Suprapubic skin (tissue), 4 donors: ENCODE measurements at regions not wholly inside any gene's neighbourhood (a gene's known extent, or its start where the extent isn't known, plus 50 kb on each side); places are given as distances from the start of the nearest gene placed in this dataset.

Source experiments
- DNase-seq, 2 donors: peaks; one replicate each; pipeline ENCODE4 v3.0.0-alpha.2; 2019; ENCODE audit warnings: low spot score in 2 of 2
- H3K27ac ChIP-seq: fragments of 200-600 bp; sonication (generic); one replicate; pipeline ENCODE4 v1.5.1; 2019
- H3K27me3 ChIP-seq: fragments of 200-600 bp; sonication (generic); one replicate; pipeline ENCODE4 v1.5.1; 2019
- H3K36me3 ChIP-seq: fragments of 200-600 bp; sonication (generic); one replicate; pipeline ENCODE4 v1.5.1; 2019
- H3K4me1 ChIP-seq: fragments of 200-600 bp; sonication (generic); one replicate; pipeline ENCODE4 v1.5.1; 2019
- H3K4me3 ChIP-seq: fragments of 200-600 bp; sonication (generic); one replicate; pipeline ENCODE4 v1.5.1; 2019; ENCODE audit warnings: mild to moderate bottlenecking
- H3K9me3 ChIP-seq: fragments of 200-600 bp; sonication (generic); one replicate; pipeline ENCODE4 v1.5.1; 2019
- EP300 ChIP-seq: sonication (generic); formaldehyde crosslinking; IDR thresholded peaks from one replicate; pipeline ENCODE4 v1.6.1; 2017; ENCODE audit warnings: antibody characterized with exemption
- POLR2A ChIP-seq, 2 donors: fragments of 450-650 bp; IDR thresholded peaks; one replicate each; pipeline ENCODE4 v1.6.1; 2017; ENCODE audit warnings: antibody characterized with exemption in 2 of 2, mild to moderate bottlenecking in 2 of 2, moderate library complexity in 2 of 2
- POLR2AphosphoS5 ChIP-seq, 3 donors: sonication (generic); formaldehyde crosslinking; IDR thresholded peaks; one replicate each; pipeline ENCODE4 v1.6.1; 2017; ENCODE audit warnings: antibody characterized with exemption in 3 of 3
- WGBS: methylation state at CpG from one replicate; pipeline ENCODE4 v1.1.5; 2018; 5-methylcytosine and 5-hydroxymethylcytosine counted together
- TF ChIP-seq, protein P1 (sequence below), 2 donors: fragments of 200-600 bp in 1 of 2; fragments of 450-650 bp in 1 of 2; sonication (generic) in 1 of 2; IDR thresholded peaks; one replicate each; pipeline ENCODE4 v1.5.1; 2016 to 2019; ENCODE audit warnings: antibody characterized with exemption in 2 of 2, mild to moderate bottlenecking in 1 of 2, moderate library complexity in 1 of 2

- no peak overlapping the region for H3K27ac ChIP-seq
- TF ChIP-seq POLR2AphosphoS5 (IDR thresholded peaks at IDR 0.05) (no peak), POLR2A (IDR thresholded peaks at IDR 0.05) (no peak), EP300 (no peak)
- TF ChIP-seq, protein P1, sequence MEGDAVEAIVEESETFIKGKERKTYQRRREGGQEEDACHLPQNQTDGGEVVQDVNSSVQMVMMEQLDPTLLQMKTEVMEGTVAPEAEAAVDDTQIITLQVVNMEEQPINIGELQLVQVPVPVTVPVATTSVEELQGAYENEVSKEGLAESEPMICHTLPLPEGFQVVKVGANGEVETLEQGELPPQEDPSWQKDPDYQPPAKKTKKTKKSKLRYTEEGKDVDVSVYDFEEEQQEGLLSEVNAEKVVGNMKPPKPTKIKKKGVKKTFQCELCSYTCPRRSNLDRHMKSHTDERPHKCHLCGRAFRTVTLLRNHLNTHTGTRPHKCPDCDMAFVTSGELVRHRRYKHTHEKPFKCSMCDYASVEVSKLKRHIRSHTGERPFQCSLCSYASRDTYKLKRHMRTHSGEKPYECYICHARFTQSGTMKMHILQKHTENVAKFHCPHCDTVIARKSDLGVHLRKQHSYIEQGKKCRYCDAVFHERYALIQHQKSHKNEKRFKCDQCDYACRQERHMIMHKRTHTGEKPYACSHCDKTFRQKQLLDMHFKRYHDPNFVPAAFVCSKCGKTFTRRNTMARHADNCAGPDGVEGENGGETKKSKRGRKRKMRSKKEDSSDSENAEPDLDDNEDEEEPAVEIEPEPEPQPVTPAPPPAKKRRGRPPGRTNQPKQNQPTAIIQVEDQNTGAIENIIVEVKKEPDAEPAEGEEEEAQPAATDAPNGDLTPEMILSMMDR (IDR thresholded peaks at IDR 0.05) = no peak
- no peak for DNase-seq
- no peaks in the 10 kb centered on the region for H3K36me3 ChIP-seq
- no peaks in the 10 kb centered on the region for H3K27me3 ChIP-seq
- H3K4me1 ChIP-seq = no peaks in the 10 kb centered on the region
- no peak overlapping the region for H3K4me3 ChIP-seq
- 40% methylated on average over 2 of the region's 2 CpGs for WGBS
- H3K9me3 ChIP-seq = no peaks in the 10 kb centered on the region
Measured at GRCh38 chr12:62116986-62117385, 143.2 kb upstream of the USP15 start.

DNA sequence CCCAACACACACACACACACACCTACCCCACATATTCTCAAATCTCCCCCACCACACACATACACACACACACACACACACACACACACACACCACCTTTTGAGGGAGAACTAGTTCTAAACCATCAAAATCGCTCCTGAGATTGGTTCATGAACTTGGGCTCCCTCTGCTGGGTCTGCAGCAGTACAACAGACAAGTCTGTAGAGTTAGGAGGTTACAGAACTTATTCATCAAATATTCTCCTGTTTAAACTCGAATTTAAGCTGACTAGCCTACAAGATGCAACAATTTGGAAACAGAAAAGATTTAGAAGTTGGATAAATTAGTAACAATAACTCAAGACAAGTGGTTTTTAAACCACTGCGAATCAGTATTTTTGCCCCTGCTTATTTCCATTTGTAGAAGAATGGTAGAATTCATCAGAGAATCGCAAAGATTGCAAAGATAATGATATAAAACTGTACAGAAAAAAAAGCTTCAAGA, 136.4 kb upstream of the USP15 start:
- TF ChIP-seq POLR2AphosphoS5 (IDR thresholded peaks at IDR 0.05) = no peak
- TF ChIP-seq, protein P1 (IDR thresholded peaks at IDR 0.05) = peak; percentile 15 to 65
- Histone ChIP-seq H3K36me3 (no peaks in the 10 kb centered on the region), H3K4me3 (no peak overlapping the region), H3K9me3 (no peaks in the 10 kb centered on the region), H3K27me3 (no peaks in the 10 kb centered on the region), H3K27ac (no peak overlapping the region), H3K4me1 (no peaks in the 10 kb centered on the region)
- no peak for DNase-seq
- WGBS = 32% methylated on average over 4 of the region's 4 CpGs

DNA sequence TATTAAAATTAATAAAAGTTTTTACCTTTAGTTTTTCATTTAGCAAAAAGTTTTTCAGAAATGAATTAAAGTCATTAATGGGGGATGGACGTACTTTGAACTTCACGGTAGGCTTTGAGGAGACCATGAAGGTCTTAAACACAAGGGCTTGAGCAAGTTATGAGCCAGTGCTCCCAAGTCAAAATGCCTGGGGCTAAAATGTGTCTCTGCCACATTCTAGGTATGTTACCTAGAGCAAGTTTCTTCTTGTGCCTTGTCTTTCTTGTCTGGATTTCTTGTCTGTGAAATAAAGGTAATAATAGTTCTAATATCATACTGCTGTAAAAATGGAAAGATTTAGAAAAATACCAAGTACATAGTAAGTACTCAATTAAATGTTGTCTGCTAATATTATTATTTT, 132.7 kb upstream of the USP15 start:
- Histone ChIP-seq H3K4me1 (no peaks in the 10 kb centered on the region), H3K4me3 (no peak overlapping the region), H3K9me3 (no peaks in the 10 kb centered on the region), H3K27me3 (no peaks in the 10 kb centered on the region), H3K27ac (no peak overlapping the region), H3K36me3 (no peaks in the 10 kb centered on the region)
- WGBS = 80% methylated on average over 2 of the region's 2 CpGs
- TF ChIP-seq, protein P1 (IDR thresholded peaks at IDR 0.05) = no peak
- TF ChIP-seq EP300 = no peak
- TF ChIP-seq POLR2AphosphoS5 (IDR thresholded peaks at IDR 0.05) = no peak
- TF ChIP-seq POLR2A (IDR thresholded peaks at IDR 0.05) = no peak
- DNase-seq = no peak

- H3K27me3 ChIP-seq = no peaks in the 10 kb centered on the region
- no peaks in the 10 kb centered on the region for H3K4me1 ChIP-seq
- no peaks in the 10 kb centered on the region for H3K9me3 ChIP-seq
- no peaks in the 10 kb centered on the region for H3K36me3 ChIP-seq
- H3K27ac ChIP-seq = no peak overlapping the region
- 43% methylated on average over 7 of the region's 7 CpGs for WGBS
- no peak for TF ChIP-seq EP300
- no peak for TF ChIP-seq POLR2AphosphoS5 (IDR thresholded peaks at IDR 0.05)
- TF ChIP-seq, protein P1 (IDR thresholded peaks at IDR 0.05) = no peak
- no peak for TF ChIP-seq POLR2A (IDR thresholded peaks at IDR 0.05)
- H3K4me3 ChIP-seq = no peak overlapping the region
- DNase-seq = no peak
Measured at GRCh38 chr12:62128175-62128975, 131.8 kb upstream of the USP15 start.

- Histone ChIP-seq H3K4me1 (no peaks in the 10 kb centered on the region), H3K27me3 (no peaks in the 10 kb centered on the region), H3K36me3 (no peaks in the 10 kb centered on the region), H3K9me3 (no peaks in the 10 kb centered on the region), H3K27ac (no peak overlapping the region), H3K4me3 (no peak overlapping the region)
- TF ChIP-seq, protein P1 (IDR thresholded peaks at IDR 0.05) = no peak
- TF ChIP-seq POLR2A (IDR thresholded peaks at IDR 0.05) (no peak), EP300 (no peak), POLR2AphosphoS5 (IDR thresholded peaks at IDR 0.05) (no peak)
- no peak for DNase-seq
- 63% methylated on average over 4 of the region's 4 CpGs for WGBS
Measured at GRCh38 chr12:62129291-62129690, 130.9 kb upstream of the USP15 start.
